A204.1 (cell line): ENCODE measurements at regions not wholly inside any gene's neighbourhood (a gene's known extent, or its start where the extent isn't known, plus 50 kb on each side); places are given as distances from the start of the nearest gene placed in this dataset.
"Not testable (repeated sequence)": the region's sequence is repeated elsewhere in the genome, so short reads cannot be mapped to it uniquely, and the experiment has no call there.

Source experiments
- FAIRE-seq: peaks from 2 replicates; lab custom pipeline; 2012; peaks lifted over from hg19 to GRCh38; lab: Jason Lieb, UNC

GRCh38 chr4:12447451-12447850 lies 1018.8 kb upstream of the HS3ST1 start:
- FAIRE-seq, result no peak

- no peak for FAIRE-seq
These were observed 1018.0 kb upstream of the HS3ST1 start for GRCh38 chr4:12446657-12447185.

- no peak for FAIRE-seq
These were observed 1017.6 kb upstream of the HS3ST1 start for GRCh38 chr4:12446256-12446655.

GRCh38 chr4:12445711-12446235 lies 1017.1 kb upstream of the HS3ST1 start:
- FAIRE-seq, result no peak

- FAIRE-seq, result no peak
These were observed 1011.1 kb upstream of the HS3ST1 start for GRCh38 chr4:12439633-12440305.

GRCh38 chr4:12431259-12431658 lies 1002.6 kb upstream of the HS3ST1 start:
- FAIRE-seq, result not testable (repeated sequence)

GRCh38 chr4:12421364-12421763 lies 992.7 kb upstream of the HS3ST1 start:
- FAIRE-seq, result no peak

- FAIRE-seq, result no peak
These were observed 988.1 kb upstream of the HS3ST1 start for GRCh38 chr4:12416755-12417154.

GRCh38 chr4:12414181-12414812 lies 985.6 kb upstream of the HS3ST1 start:
- FAIRE-seq, result no peak

GRCh38 chr4:12411072-12411471 lies 982.4 kb upstream of the HS3ST1 start:
- no peak for FAIRE-seq

- FAIRE-seq, result no peak
These were observed 981.0 kb upstream of the HS3ST1 start for GRCh38 chr4:12409507-12410190.

GRCh38 chr4:12408364-12408763 lies 979.7 kb upstream of the HS3ST1 start:
- no peak for FAIRE-seq

GRCh38 chr4:12403175-12403574 lies 974.5 kb upstream of the HS3ST1 start:
- FAIRE-seq, result no peak

GRCh38 chr4:12399781-12400180 lies 971.1 kb upstream of the HS3ST1 start:
- no peak for FAIRE-seq

GRCh38 chr4:12393631-12394262 lies 965.1 kb upstream of the HS3ST1 start:
- FAIRE-seq, result no peak

- FAIRE-seq, result no peak
These were observed 960.9 kb upstream of the HS3ST1 start for GRCh38 chr4:12389604-12390003.

- FAIRE-seq, result no peak
These were observed 953.9 kb upstream of the HS3ST1 start for GRCh38 chr4:12382567-12382966.

- FAIRE-seq, result no peak
These were observed 950.5 kb upstream of the HS3ST1 start for GRCh38 chr4:12379191-12379590.

- FAIRE-seq, result no peak
These were observed 947.1 kb upstream of the HS3ST1 start for GRCh38 chr4:12375805-12376204.

GRCh38 chr4:12365869-12366268 lies 937.2 kb upstream of the HS3ST1 start:
- not testable (repeated sequence) for FAIRE-seq

- FAIRE-seq, result no peak
These were observed 931.7 kb upstream of the HS3ST1 start for GRCh38 chr4:12360391-12360790.

- no peak for FAIRE-seq
These were observed 930.7 kb upstream of the HS3ST1 start for GRCh38 chr4:12359420-12359819.

GRCh38 chr4:12333083-12333482 lies 904.4 kb upstream of the HS3ST1 start:
- FAIRE-seq, result not testable (repeated sequence)
